ENCODE measurements at regions not wholly inside any gene's neighbourhood (a gene's known extent, or its start where the extent isn't known, plus 50 kb on each side); places are given as distances from the start of the nearest gene placed in this dataset.

GRCh38 chr22:47375621-47376321 lies 613.3 kb downstream of the TBC1D22A start:
- TF ChIP-seq POLR2AphosphoS5 (IDR thresholded peaks at IDR 0.05; ENCODE audit: borderline replicate concordance, low read depth, low read length) = no peak
- no peak for TF ChIP-seq EZH2 (IDR thresholded peaks at IDR 0.05)
